Brain microvascular endothelial cell (primary cell): ENCODE measurements at regions not wholly inside any gene's neighbourhood (a gene's known extent, or its start where the extent isn't known, plus 50 kb on each side); places are given as distances from the start of the nearest gene placed in this dataset.

Experiments
- DNase-seq: peaks from one replicate; pipeline ENCODE4 v3.0.0-alpha.2; 2020
- H3K27ac ChIP-seq: fragments of 250-450 bp; sonication (Bioruptor Pico); 2 replicates; pipeline ENCODE4 v1.5.1; 2020; ENCODE audit warnings: mild to moderate bottlenecking, moderate library complexity
- H3K27me3 ChIP-seq: fragments of 250-450 bp; sonication (Bioruptor Pico); replicated peaks from 2 replicates; pipeline ENCODE4 v1.5.1; 2020; ENCODE audit warnings: mild to moderate bottlenecking
- H3K36me3 ChIP-seq: fragments of 250-450 bp; sonication (Bioruptor Pico); replicated peaks from 2 replicates; pipeline ENCODE4 v1.5.1; 2020; ENCODE audit warnings: mild to moderate bottlenecking
- H3K4me3 ChIP-seq: 2 replicates; pipeline ENCODE4 v1.5.1; 2011; ENCODE audit warnings: low read depth, mild to moderate bottlenecking, control low read depth, low read length, moderate library complexity
- in situ Hi-C: cut with HindIII; loops from 2 replicates; pipeline ENCODE4 v1.10.0; 2017; ENCODE audit warnings: low sequenced_read_pairs, low pct_ligation_motif_present
- TF ChIP-seq, protein P1 (sequence below): IDR thresholded peaks from 2 replicates; pipeline ENCODE4 v1.5.1; 2011; ENCODE audit warnings: low read depth, mild to moderate bottlenecking, moderate library complexity, low read length, control low read depth, inconsistent platforms; ENCODE audit errors: missing control alignments

GRCh38 chr18:79615091-79615490, 64.5 kb upstream of the CTDP1 start:
- in situ Hi-C loops: no loop called here
- no peak overlapping the region for H3K27ac ChIP-seq
- DNase-seq: no peak
- no peaks in the 10 kb centered on the region for H3K36me3 ChIP-seq
- no peak overlapping the region for H3K4me3 ChIP-seq
- TF ChIP-seq, protein P1, sequence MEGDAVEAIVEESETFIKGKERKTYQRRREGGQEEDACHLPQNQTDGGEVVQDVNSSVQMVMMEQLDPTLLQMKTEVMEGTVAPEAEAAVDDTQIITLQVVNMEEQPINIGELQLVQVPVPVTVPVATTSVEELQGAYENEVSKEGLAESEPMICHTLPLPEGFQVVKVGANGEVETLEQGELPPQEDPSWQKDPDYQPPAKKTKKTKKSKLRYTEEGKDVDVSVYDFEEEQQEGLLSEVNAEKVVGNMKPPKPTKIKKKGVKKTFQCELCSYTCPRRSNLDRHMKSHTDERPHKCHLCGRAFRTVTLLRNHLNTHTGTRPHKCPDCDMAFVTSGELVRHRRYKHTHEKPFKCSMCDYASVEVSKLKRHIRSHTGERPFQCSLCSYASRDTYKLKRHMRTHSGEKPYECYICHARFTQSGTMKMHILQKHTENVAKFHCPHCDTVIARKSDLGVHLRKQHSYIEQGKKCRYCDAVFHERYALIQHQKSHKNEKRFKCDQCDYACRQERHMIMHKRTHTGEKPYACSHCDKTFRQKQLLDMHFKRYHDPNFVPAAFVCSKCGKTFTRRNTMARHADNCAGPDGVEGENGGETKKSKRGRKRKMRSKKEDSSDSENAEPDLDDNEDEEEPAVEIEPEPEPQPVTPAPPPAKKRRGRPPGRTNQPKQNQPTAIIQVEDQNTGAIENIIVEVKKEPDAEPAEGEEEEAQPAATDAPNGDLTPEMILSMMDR: no peak
- no peaks in the 10 kb centered on the region for H3K27me3 ChIP-seq

- Histone ChIP-seq H3K27ac (no peak overlapping the region), H3K4me3 (no peak overlapping the region), H3K27me3 (no peaks in the 10 kb centered on the region), H3K36me3 (no peaks in the 10 kb centered on the region)
- TF ChIP-seq, protein P1: no peak
- in situ Hi-C loops: no loop called here
- no peak for DNase-seq
Measured at GRCh38 chr18:79615586-79615985, 64.0 kb upstream of the CTDP1 start.

- Histone ChIP-seq H3K27me3 (no peaks in the 10 kb centered on the region), H3K36me3 (no peaks in the 10 kb centered on the region), H3K27ac (no peak overlapping the region), H3K4me3 (peak overlapping the region; percentile 33)
- TF ChIP-seq, protein P1: no peak
- in situ Hi-C loops: no loop called here
- DNase-seq: no peak
Measured at GRCh38 chr18:79616651-79617510, 62.7 kb upstream of the CTDP1 start.

DNA sequence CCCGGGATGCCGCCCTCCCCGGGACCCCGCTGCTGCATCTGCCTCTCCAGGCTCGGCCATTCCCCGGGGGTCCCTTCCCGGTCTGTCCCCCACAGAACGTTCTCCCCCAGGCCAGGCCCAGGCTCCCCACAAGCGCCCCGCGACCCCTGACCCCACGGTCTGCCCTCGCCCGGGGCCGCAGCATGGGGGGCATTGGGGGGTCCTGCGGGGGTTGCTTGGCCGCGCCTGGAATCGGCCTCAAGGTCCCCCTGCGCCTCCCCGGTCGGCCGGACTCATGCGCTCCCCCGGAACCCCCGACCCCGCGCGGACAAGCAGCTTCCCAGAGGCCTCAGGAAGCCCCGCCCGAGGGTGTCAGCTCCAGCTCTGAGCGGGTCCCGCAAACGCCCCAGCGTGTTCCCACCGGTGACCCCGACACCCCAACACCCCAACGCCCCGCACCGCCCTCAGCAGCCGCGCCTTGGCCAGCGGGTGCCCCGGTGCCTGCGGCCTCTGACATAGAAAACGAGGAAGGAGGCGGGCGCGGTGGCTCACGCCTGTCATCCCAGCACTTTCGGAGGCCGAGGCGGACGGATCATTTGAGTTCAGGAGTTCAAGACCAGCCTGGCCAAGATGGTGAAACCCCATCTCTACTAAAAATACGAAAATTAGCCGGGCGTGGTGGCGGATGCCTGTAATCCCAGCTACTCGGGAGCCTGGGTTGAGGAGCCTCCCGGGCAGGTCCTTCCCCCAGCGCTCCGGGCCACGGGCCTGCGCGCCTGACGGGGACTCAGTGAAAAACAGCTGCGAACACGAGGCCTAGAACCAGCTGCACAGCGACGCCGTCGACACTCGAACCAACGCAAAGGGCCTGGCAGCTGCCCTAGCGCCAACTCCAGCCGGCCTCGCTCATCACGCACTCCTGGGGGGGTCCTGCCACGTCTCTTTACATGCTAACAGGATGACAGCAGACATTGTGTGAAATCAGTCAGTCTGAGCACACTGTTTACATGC, 61.8 kb upstream of the CTDP1 start:
- Histone ChIP-seq H3K36me3 (no peaks in the 10 kb centered on the region), H3K4me3 (no peak overlapping the region), H3K27me3 (no peaks in the 10 kb centered on the region), H3K27ac (no peak overlapping the region)
- in situ Hi-C loops: no loop called here
- TF ChIP-seq, protein P1: no peak
- no peak for DNase-seq

DNA sequence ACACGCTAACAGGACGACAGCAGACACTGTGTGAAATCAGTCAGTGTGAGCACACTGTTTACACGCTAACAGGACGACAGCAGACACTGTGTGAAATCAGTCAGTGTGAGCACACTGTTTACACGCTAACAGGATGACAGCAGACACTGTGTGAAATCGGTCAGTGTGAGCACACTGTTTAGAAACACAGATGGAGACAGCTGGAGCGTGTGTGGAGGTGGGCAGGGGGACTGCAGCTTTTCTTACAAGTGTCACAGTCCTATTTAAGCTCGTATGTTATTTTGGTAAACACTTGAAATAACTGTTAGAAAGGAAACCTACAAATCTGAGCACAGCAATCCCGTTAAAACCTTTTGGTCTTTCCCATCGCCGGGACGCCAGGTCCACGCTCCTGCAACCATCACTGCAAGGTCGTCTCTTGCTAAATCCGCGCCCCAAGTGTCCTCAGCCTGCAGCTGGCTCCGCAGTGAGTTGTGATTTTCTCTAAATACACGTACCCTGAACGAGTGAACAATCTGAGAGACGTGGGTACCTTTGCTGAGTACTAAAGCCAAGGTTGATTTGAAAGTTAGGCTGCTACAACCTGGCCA, 58.9 kb upstream of the CTDP1 start:
- H3K27me3 ChIP-seq: peaks cover 11% of the 10 kb centered on the region
- no peak overlapping the region for H3K4me3 ChIP-seq
- DNase-seq: no peak
- no peaks in the 10 kb centered on the region for H3K36me3 ChIP-seq
- no peak overlapping the region for H3K27ac ChIP-seq
- TF ChIP-seq, protein P1: no peak
- in situ Hi-C loops: no loop called here
